AG04449 (cell line): ENCODE measurements at regions not wholly inside any gene's neighbourhood (a gene's known extent, or its start where the extent isn't known, plus 50 kb on each side); places are given as distances from the start of the nearest gene placed in this dataset.

Source experiments
- CTCF ChIA-PET: fragments of 350-600 bp; formaldehyde crosslinking; extraction: SDS; loops from one replicate; lab custom pipeline; 2021; ENCODE audit warnings: antibody characterized with exemption; lab: Yijun Ruan, JAX
- POLR2A ChIA-PET: fragments of 400-600, 350-600 bp; formaldehyde crosslinking; extraction: SDS; loops from one replicate; lab custom pipeline; 2020; ENCODE audit warnings: antibody characterized with exemption, inconsistent platforms; lab: Yijun Ruan, JAX
- DNase-seq: peaks from one replicate; pipeline ENCODE4 v3.0.0-alpha.2; 2010; ENCODE audit warnings: low read depth, low spot score
- H3K4me3 ChIP-seq: 2 replicates; pipeline ENCODE4 v1.5.1; 2011; ENCODE audit warnings: low read depth, mild to moderate bottlenecking, control low read depth, low read length
- TF ChIP-seq, protein P1 (sequence below): IDR thresholded peaks from one replicate; pipeline ENCODE4 v1.5.1; 2011; ENCODE audit warnings: mild to moderate bottlenecking, moderate library complexity, low read length, control low read depth, inconsistent platforms; ENCODE audit not compliant: insufficient read depth; ENCODE audit errors: missing control alignments

DNA sequence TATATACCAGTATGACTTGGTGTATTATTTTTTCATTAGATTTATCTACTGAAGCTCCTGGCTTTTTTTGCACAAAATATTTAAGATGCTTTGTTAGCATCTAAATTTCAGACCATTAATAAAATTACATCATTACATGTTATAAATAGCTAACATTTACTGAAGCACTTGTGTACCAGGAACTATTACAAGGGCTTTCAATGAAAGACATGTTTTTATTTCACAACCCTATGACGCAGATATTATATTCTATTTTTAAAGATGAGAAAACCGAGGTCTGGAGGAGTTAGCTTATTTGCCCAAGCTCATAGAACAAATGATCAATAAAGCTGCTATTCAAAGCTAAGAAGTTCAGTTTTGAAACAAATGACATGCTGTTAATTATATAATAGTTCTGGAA is 420.4 kb upstream of the DCN start:
- ChIA-PET POLR2A (no interaction called here), CTCF (interaction anchor here (1.3 kb wide), 1 partner anchor 209 kb away, joined by 3 read pairs; no protein-coding TSS in a partner anchor)
- no peak for DNase-seq
- TF ChIP-seq, protein P1, sequence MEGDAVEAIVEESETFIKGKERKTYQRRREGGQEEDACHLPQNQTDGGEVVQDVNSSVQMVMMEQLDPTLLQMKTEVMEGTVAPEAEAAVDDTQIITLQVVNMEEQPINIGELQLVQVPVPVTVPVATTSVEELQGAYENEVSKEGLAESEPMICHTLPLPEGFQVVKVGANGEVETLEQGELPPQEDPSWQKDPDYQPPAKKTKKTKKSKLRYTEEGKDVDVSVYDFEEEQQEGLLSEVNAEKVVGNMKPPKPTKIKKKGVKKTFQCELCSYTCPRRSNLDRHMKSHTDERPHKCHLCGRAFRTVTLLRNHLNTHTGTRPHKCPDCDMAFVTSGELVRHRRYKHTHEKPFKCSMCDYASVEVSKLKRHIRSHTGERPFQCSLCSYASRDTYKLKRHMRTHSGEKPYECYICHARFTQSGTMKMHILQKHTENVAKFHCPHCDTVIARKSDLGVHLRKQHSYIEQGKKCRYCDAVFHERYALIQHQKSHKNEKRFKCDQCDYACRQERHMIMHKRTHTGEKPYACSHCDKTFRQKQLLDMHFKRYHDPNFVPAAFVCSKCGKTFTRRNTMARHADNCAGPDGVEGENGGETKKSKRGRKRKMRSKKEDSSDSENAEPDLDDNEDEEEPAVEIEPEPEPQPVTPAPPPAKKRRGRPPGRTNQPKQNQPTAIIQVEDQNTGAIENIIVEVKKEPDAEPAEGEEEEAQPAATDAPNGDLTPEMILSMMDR = no peak
- H3K4me3 ChIP-seq = no peak overlapping the region

GRCh38 chr12:91601054-91601453 is 418.4 kb upstream of the DCN start:
- TF ChIP-seq, protein P1 = no peak
- H3K4me3 ChIP-seq = no peak overlapping the region
- CTCF ChIA-PET = no interaction called here
- POLR2A ChIA-PET = no interaction called here
- no peak for DNase-seq

DNA sequence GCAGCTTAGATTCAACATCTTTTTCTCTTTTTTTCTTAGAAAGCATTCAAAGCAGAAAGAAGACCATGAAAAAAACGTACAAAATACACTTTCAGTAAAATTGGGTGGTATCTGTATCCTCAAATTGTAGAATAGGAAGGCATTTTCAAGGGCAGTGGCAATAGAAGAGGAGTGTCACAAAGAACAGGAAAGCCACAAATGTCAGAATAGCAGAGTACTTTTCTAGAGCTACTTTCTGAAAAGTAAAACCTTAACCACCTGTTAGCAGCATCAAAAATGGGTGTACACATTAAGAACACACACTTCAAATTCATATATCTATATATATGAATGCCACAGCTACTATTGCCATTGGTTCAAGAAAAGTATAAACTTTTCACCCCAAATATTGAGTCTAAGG is 412.1 kb upstream of the DCN start:
- DNase-seq = no peak
- TF ChIP-seq, protein P1 = no peak
- ChIA-PET CTCF (interaction anchor here (2.7 kb wide), 1 partner anchor 16 kb away, joined by 7 read pairs; no protein-coding TSS in a partner anchor), POLR2A (interaction anchor here (0.9 kb wide), 1 partner anchor 88 kb away, joined by 3 read pairs; no protein-coding TSS in a partner anchor)
- no peak overlapping the region for H3K4me3 ChIP-seq

DNA sequence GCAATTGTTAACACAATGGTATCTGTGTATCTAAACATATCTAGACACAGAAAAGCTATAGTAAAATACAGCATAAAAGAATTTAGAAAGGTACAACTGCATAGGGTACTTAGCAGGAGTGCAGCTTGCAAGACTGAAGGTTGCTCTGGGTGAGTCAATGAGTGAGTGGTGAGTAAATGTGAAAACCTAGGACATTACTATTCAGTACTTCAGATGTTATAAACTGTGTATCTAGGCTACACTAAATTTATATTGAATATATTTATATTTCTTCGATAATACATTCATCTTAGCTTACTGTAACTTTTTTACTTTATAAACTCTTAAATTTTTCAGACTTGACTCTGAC is 409.0 kb upstream of the DCN start:
- DNase-seq = no peak
- TF ChIP-seq, protein P1 = no peak
- CTCF ChIA-PET = interaction anchor here (1.2 kb wide), 1 partner anchor 18 kb away, joined by 4 read pairs; no protein-coding TSS in a partner anchor
- POLR2A ChIA-PET = no interaction called here
- no peak overlapping the region for H3K4me3 ChIP-seq

DNA sequence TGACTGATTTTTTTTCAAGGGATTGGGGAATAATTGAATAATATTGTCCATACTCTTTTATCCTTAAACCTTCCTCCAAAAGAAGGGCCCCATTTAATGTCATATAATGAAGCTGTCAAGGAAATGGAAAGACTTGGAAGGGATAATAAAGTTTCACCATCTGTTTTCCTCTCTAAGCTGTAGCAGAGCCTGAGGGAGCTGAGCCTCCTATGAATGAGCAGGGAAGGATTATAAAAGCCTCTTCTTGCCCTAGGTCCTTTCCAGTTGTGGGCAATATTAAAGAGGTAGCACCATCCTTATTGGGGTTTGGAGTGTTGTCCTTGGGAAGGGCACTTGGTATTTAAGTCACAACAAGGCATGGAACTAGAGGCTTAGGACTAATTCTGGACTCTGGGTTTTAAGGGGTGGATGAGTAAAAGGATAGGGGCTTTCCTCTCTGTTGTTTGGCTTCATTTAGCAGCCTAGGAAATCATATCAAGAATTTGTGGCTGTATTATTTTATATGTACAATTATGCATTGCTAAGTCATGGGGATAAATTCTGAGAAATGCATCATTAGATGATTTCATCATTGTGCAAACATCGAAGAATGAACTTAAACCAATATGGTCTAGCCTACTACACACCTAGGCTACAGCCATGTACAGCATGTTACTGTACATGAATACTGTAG is 408.5 kb upstream of the DCN start:
- no peak overlapping the region for H3K4me3 ChIP-seq
- ChIA-PET CTCF (interaction anchor here (1.2 kb wide), 1 partner anchor 18 kb away, joined by 4 read pairs; no protein-coding TSS in a partner anchor), POLR2A (no interaction called here)
- TF ChIP-seq, protein P1 = no peak
- no peak for DNase-seq

DNA sequence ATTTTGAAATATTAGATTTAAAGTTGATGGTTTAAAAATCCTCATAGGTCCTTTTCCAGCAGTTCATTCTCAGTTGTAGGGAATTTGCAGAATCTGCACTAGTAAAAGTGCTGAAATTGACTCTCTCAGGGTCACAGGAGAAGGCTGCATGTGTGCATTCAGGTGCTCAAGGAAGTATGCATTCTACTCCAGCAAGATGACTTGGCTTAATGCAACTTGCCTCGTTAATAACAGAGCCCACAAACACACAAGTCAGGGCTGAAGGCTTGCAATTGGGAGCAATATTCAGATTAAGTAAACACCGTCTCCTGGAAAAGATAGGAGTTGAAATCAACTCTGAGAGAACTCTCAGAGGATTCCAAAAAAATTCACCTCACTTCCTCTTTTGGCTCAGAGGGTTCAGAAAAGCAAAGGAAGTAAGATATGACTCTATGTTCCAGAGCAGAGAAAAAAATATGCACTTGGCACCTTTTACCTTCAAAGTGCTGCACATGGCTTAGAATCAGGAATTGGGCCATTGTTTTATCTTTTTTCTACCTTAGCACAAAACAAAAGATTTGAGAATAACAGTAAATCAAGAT is 406.3 kb upstream of the DCN start:
- H3K4me3 ChIP-seq = no peak overlapping the region
- ChIA-PET POLR2A (no interaction called here), CTCF (no interaction called here)
- DNase-seq = no peak
- TF ChIP-seq, protein P1 = no peak
